ENCODE measurements at regions not wholly inside any gene's neighbourhood (a gene's known extent, or its start where the extent isn't known, plus 50 kb on each side); places are given as distances from the start of the nearest gene placed in this dataset.

- TF ChIP-seq CTCF (IDR thresholded peaks at IDR 0.05): no peak
- no peak for TF ChIP-seq EP300 (IDR thresholded peaks at IDR 0.05)
These were observed 107.7 kb upstream of the GDF10 start for GRCh38 chr10:47192273-47192672.
